Natural killer cell (primary cell): ENCODE measurements at regions not wholly inside any gene's neighbourhood (a gene's known extent, or its start where the extent isn't known, plus 50 kb on each side); places are given as distances from the start of the nearest gene placed in this dataset.

Experiments used
- ATAC-seq, 3 donors: fragments of 150-1000 bp in 2 of 3; fragments of 200-7000 bp in 1 of 3; cut with Tn5 transposase; 1 replicate in 1 of 3; 2 replicates in 2 of 3; pipeline ENCODE4 v1.10.0; 2021; ENCODE audit warnings: mild to moderate bottlenecking in 2 of 3, moderate library complexity in 2 of 3
- DNase-seq, 2 donors: peaks; one replicate each; pipeline versions ENCODE4 v3.0.0 to v3.0.0-alpha.2; 2013 to 2021; ENCODE audit warnings: mixed read lengths in 1 of 2
- H3K27ac ChIP-seq: one replicate; pipeline ENCODE4 v1.5.1; 2013; ENCODE audit warnings: mild to moderate bottlenecking, low read length
- H3K27me3 ChIP-seq: one replicate; pipeline ENCODE4 v1.6.1; 2013; ENCODE audit warnings: low read length; ENCODE audit not compliant: control insufficient read depth, insufficient read depth
- H3K36me3 ChIP-seq: one replicate; pipeline ENCODE4 v1.6.1; 2013; ENCODE audit warnings: low read length; ENCODE audit not compliant: control insufficient read depth, insufficient read depth
- H3K4me1 ChIP-seq: one replicate; pipeline ENCODE4 v1.6.1; 2013; ENCODE audit warnings: low read length; ENCODE audit not compliant: control insufficient read depth, insufficient read depth
- H3K4me3 ChIP-seq: one replicate; pipeline ENCODE4 v1.5.1; 2013; ENCODE audit warnings: low read length
- H3K9me3 ChIP-seq: one replicate; pipeline ENCODE4 v1.6.1; 2013; ENCODE audit warnings: low read length; ENCODE audit not compliant: control insufficient read depth, insufficient read depth
- H3K27ac Mint-ChIP-seq, 2 donors: one replicate each; pipeline ENCODE4 v1.8.0; 2022; ENCODE audit warnings: mild to moderate bottlenecking in 2 of 2, mixed read lengths in 2 of 2, moderate library complexity in 1 of 2
- H3K27me3 Mint-ChIP-seq, 2 donors: one replicate each; pipeline ENCODE4 v1.8.0; 2022; ENCODE audit warnings: low read depth in 2 of 2, mixed read lengths in 2 of 2
- H3K36me3 Mint-ChIP-seq: one replicate; pipeline ENCODE4 v1.8.0; 2022; ENCODE audit warnings: mixed read lengths
- H3K4me1 Mint-ChIP-seq, 2 donors: one replicate each; pipeline ENCODE4 v1.8.0; 2022; ENCODE audit warnings: mixed read lengths in 2 of 2
- H3K4me3 Mint-ChIP-seq: one replicate; pipeline ENCODE4 v1.8.0; 2022; ENCODE audit warnings: mild to moderate bottlenecking, moderate library complexity, mixed read lengths
- H3K9me3 Mint-ChIP-seq, 2 donors: one replicate each; pipeline ENCODE4 v1.8.0; 2022; ENCODE audit warnings: mixed read lengths in 2 of 2
- WGBS: methylation state at CpG from one replicate; pipeline ENCODE4 v1.1.7; 2013; ENCODE audit warnings: missing lambda C conversion rate; ENCODE audit not compliant: insufficient coverage; 5-methylcytosine and 5-hydroxymethylcytosine counted together
- intact Hi-C: fragments of 100-400 bp; cut with micrococcal nuclease; formaldehyde crosslinking; loops from one replicate; pipeline ENCODE4 v1.14.2; 2022
- TF ChIP-seq, protein P1 (sequence below): fragments of 200-600 bp; IDR thresholded peaks from one replicate; pipeline ENCODE4 v1.8.0; 2022; ENCODE audit warnings: antibody characterized with exemption

DNA sequence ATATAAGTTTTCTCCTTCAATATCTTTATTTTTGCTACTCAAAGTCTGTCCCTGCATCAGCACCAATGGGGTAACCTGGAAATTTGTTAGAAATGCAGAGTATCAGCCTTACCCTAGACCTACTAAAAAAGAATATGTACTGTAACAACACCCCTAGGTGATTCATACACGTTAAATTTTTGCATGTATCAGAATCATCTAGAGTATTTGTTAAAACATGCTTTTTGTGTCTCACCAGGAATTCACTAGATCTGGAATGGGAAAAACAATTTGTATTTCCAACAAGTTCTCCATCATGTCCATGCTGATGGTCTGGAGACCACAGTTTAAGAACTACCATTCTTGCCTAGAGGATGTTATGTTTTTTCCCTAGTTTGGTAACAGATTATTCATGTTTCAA is 196.0 kb upstream of the EDNRA start:
- DNase-seq (no peak), ATAC-seq (no peak)
- intact Hi-C loops = no loop called here
- Histone ChIP-seq H3K4me3 (no peak overlapping the region), H3K27ac (no peak overlapping the region), H3K36me3 (no peaks in the 10 kb centered on the region), H3K9me3 (peaks cover 3% of the 10 kb centered on the region), H3K4me1 (no peaks in the 10 kb centered on the region), H3K27me3 (no peaks in the 10 kb centered on the region)
- Mint-ChIP-seq H3K27me3 (no peaks in the 10 kb centered on the region), H3K4me1 (no peaks in the 10 kb centered on the region), H3K9me3 (peaks cover 9 to 18% of the 10 kb centered on the region in 2 donors), H3K36me3 (no peaks in the 10 kb centered on the region), H3K27ac (no peak overlapping the region), H3K4me3 (no peak overlapping the region)
- 100% methylated on average over 1 of the region's 1 CpG for WGBS
- TF ChIP-seq, protein P1, sequence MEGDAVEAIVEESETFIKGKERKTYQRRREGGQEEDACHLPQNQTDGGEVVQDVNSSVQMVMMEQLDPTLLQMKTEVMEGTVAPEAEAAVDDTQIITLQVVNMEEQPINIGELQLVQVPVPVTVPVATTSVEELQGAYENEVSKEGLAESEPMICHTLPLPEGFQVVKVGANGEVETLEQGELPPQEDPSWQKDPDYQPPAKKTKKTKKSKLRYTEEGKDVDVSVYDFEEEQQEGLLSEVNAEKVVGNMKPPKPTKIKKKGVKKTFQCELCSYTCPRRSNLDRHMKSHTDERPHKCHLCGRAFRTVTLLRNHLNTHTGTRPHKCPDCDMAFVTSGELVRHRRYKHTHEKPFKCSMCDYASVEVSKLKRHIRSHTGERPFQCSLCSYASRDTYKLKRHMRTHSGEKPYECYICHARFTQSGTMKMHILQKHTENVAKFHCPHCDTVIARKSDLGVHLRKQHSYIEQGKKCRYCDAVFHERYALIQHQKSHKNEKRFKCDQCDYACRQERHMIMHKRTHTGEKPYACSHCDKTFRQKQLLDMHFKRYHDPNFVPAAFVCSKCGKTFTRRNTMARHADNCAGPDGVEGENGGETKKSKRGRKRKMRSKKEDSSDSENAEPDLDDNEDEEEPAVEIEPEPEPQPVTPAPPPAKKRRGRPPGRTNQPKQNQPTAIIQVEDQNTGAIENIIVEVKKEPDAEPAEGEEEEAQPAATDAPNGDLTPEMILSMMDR = no peak

DNA sequence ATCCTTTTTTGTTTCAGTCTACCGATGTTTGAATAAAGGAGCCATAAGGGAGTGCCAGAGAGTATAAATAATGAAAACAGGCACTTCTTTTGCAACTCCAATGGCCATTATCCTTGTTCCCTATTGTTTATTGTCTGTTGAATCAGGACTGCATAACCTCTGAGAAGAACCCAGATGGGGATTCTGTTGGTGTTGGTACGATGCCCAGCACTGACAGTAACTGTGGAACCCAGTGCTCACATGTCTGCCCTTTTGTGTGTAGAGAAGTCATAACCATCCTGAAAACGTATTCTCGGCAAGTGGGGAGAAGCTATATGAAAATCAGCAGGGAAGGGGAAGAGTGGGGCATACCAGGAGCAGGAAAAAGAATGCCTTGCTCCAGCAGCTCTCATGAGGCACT is 195.1 kb upstream of the EDNRA start:
- intact Hi-C loops = no loop called here
- TF ChIP-seq, protein P1 = no peak
- 89% methylated on average over 3 of the region's 4 CpGs for WGBS

DNA sequence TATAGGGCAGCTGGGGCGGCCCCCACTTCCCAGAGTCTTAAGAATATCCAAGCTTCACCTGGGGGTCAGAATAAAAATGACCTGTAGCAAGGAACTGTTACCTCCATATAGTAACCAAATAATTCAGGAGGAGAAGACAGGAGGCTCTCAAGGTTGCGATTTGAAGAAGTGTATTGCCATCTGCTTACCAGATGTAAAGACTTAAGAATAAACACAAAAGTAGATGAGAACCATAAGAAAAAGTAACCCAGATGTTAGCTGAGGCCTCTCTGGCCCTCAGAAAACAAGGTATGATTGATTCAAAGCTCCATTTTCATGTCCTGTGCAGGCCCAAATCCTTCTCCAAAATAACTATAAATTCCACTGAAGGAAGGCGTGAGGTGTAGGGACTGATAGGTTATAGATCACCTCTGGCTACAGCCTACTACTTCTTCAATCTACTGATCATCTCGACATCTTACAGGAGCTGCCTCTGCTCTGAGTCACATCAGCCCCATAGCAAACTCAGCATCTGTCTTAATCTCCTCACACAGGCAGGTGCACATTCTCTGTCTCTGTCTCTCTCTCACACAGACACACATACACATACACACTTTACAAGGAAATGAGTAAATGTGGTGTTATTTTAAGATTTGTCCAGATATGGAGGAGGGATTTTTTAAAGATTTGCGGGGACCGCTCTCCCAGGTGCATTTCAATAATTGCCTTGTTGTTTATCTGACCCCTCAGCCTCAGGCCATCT is 193.9 kb upstream of the EDNRA start:
- H3K9me3 Mint-ChIP-seq = peaks cover 5 to 13% of the 10 kb centered on the region in 2 donors
- no peaks in the 10 kb centered on the region for H3K4me1 ChIP-seq
- no peaks in the 10 kb centered on the region for H3K27me3 ChIP-seq
- no peaks in the 10 kb centered on the region for H3K36me3 ChIP-seq
- intact Hi-C loops = no loop called here
- TF ChIP-seq, protein P1 = no peak
- H3K27ac ChIP-seq = no peak overlapping the region
- no peaks in the 10 kb centered on the region for H3K4me1 Mint-ChIP-seq
- DNase-seq (no peak), ATAC-seq (no peak)
- H3K27me3 Mint-ChIP-seq = no peaks in the 10 kb centered on the region
- no peak overlapping the region for H3K27ac Mint-ChIP-seq
- H3K4me3 Mint-ChIP-seq = no peak overlapping the region
- no peaks in the 10 kb centered on the region for H3K36me3 Mint-ChIP-seq
- H3K9me3 ChIP-seq = peaks cover 4% of the 10 kb centered on the region
- 76% methylated on average over 4 of the region's 6 CpGs for WGBS
- no peak overlapping the region for H3K4me3 ChIP-seq

More for the DNA sequence above, 195.1 kb upstream of the EDNRA start:
- Histone ChIP-seq H3K4me3 (no peak overlapping the region), H3K36me3 (no peaks in the 10 kb centered on the region), H3K9me3 (peaks cover 3% of the 10 kb centered on the region), H3K4me1 (no peaks in the 10 kb centered on the region), H3K27ac (no peak overlapping the region), H3K27me3 (no peaks in the 10 kb centered on the region)
- Mint-ChIP-seq H3K36me3 (no peaks in the 10 kb centered on the region), H3K4me1 (no peaks in the 10 kb centered on the region), H3K4me3 (no peak overlapping the region), H3K27ac (no peak overlapping the region), H3K9me3 (peaks cover 5 to 16% of the 10 kb centered on the region in 2 donors), H3K27me3 (no peaks in the 10 kb centered on the region)
- ATAC-seq = no peak
- no peak for DNase-seq

DNA sequence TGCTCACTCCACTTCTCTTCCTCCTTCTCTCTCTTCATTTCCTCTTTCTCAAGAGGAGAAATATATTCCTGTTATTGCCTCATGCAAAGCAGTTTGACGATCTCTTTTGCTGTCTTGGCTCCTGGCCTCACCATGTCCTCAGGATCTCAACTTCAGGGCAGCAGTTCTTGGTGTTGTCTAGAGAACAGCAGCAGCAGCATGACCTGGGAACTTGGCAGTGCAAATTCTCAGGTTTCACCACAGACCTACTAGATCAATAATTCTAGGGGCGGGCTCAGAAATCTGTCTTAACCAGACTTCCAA is 193.4 kb upstream of the EDNRA start:
- H3K36me3 ChIP-seq = no peaks in the 10 kb centered on the region
- Mint-ChIP-seq H3K27ac (no peak overlapping the region), H3K9me3 (peaks cover 5 to 13% of the 10 kb centered on the region in 2 donors), H3K36me3 (no peaks in the 10 kb centered on the region), H3K4me1 (no peaks in the 10 kb centered on the region), H3K4me3 (no peak overlapping the region), H3K27me3 (no peaks in the 10 kb centered on the region)
- H3K4me3 ChIP-seq = no peak overlapping the region
- TF ChIP-seq, protein P1 = no peak
- ATAC-seq (no peak), DNase-seq (no peak)
- whole genome bisulfite sequencing = 14% methylated on average over 1 of the region's 2 CpGs
- intact Hi-C loops = no loop called here
- no peaks in the 10 kb centered on the region for H3K27me3 ChIP-seq
- H3K27ac ChIP-seq = no peak overlapping the region
- no peaks in the 10 kb centered on the region for H3K4me1 ChIP-seq
- peaks cover 6% of the 10 kb centered on the region for H3K9me3 ChIP-seq
